Ishikawa (cell line): ENCODE measurements at regions not wholly inside any gene's neighbourhood (a gene's known extent, or its start where the extent isn't known, plus 50 kb on each side); places are given as distances from the start of the nearest gene placed in this dataset.

Experiments
- CEBPB ChIP-seq: IDR thresholded peaks from 2 replicates; pipeline ENCODE4 v1.6.1; 2012
- CREB1 ChIP-seq: IDR thresholded peaks from 2 replicates; pipeline ENCODE4 v1.6.1; 2012; ENCODE audit warnings: low read depth
- EGR1 ChIP-seq: IDR thresholded peaks from 2 replicates; pipeline ENCODE4 v1.6.1; 2012
- EP300 ChIP-seq: IDR thresholded peaks from 2 replicates; pipeline ENCODE4 v1.6.1; 2012; ENCODE audit warnings: borderline replicate concordance
- FOXM1 ChIP-seq: IDR thresholded peaks from 2 replicates; pipeline ENCODE4 v1.6.1; 2012; ENCODE audit warnings: low read depth, borderline replicate concordance
- MAX ChIP-seq: IDR thresholded peaks from 2 replicates; pipeline ENCODE4 v1.6.1; 2012
- NFIC ChIP-seq: IDR thresholded peaks from 2 replicates; pipeline ENCODE4 v1.6.1; 2012
- RAD21 ChIP-seq: IDR thresholded peaks from 2 replicates; pipeline ENCODE4 v1.6.1; 2012; ENCODE audit warnings: low read depth
- TAF1 ChIP-seq: IDR thresholded peaks from 2 replicates; pipeline ENCODE4 v1.6.1; 2012; ENCODE audit warnings: low read depth, mild to moderate bottlenecking
- TCF12 ChIP-seq: IDR thresholded peaks from 2 replicates; pipeline ENCODE4 v1.6.1; 2012; ENCODE audit warnings: low read depth
- TEAD4 ChIP-seq: IDR thresholded peaks from 2 replicates; pipeline ENCODE4 v1.6.1; 2012
- USF1 ChIP-seq: IDR thresholded peaks from 2 replicates; pipeline ENCODE4 v1.6.1; 2012
- YY1 ChIP-seq: IDR thresholded peaks from 2 replicates; pipeline ENCODE4 v1.6.1; 2012; ENCODE audit warnings: low read depth
- ZBTB7A ChIP-seq: IDR thresholded peaks from 2 replicates; pipeline ENCODE4 v1.6.1; 2012; ENCODE audit warnings: low read depth
- TF ChIP-seq, protein P1 (sequence below): IDR thresholded peaks from 2 replicates; pipeline ENCODE4 v1.6.1; 2012; ENCODE audit warnings: low read depth, mild to moderate bottlenecking

DNA sequence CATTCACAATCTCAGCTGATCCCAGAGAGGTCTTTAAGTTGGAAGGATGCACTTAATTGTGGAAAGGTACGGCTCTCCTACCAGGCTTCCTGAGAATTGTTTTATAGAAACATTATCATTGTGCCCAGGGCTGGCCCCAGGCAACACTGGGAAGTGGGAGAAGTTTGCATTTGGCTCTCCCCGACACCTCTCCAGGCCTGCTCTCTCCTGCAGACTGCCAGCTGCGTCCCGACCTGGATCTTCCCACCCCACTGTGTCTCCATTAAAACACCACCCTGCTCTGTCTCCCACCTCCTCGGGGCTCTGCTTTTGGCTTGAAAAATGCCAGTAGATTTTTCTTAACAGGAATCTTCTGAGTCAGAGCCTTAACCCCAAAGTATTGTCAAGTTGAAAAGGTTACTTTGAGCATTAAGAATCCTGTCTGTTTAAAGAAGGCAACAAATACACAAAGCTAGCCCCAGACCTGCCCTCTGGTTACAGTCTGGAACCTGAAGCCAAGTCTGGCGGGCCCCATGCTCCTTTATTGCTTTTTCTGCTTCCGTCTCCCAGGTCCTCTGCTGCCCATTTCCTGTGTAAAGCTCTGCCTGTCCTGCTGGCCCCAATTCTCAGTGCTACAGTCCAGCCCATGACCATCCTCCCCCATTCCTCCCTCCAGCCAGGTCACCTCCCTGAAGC is 530.2 kb downstream of the SOX6 start:
- TF ChIP-seq YY1 (no peak), RAD21 (no peak), TAF1 (no peak), MAX (no peak), EGR1 (no peak), TCF12 (no peak), FOXM1 (no peak), USF1 (no peak), TEAD4 (no peak)
- TF ChIP-seq, protein P1, sequence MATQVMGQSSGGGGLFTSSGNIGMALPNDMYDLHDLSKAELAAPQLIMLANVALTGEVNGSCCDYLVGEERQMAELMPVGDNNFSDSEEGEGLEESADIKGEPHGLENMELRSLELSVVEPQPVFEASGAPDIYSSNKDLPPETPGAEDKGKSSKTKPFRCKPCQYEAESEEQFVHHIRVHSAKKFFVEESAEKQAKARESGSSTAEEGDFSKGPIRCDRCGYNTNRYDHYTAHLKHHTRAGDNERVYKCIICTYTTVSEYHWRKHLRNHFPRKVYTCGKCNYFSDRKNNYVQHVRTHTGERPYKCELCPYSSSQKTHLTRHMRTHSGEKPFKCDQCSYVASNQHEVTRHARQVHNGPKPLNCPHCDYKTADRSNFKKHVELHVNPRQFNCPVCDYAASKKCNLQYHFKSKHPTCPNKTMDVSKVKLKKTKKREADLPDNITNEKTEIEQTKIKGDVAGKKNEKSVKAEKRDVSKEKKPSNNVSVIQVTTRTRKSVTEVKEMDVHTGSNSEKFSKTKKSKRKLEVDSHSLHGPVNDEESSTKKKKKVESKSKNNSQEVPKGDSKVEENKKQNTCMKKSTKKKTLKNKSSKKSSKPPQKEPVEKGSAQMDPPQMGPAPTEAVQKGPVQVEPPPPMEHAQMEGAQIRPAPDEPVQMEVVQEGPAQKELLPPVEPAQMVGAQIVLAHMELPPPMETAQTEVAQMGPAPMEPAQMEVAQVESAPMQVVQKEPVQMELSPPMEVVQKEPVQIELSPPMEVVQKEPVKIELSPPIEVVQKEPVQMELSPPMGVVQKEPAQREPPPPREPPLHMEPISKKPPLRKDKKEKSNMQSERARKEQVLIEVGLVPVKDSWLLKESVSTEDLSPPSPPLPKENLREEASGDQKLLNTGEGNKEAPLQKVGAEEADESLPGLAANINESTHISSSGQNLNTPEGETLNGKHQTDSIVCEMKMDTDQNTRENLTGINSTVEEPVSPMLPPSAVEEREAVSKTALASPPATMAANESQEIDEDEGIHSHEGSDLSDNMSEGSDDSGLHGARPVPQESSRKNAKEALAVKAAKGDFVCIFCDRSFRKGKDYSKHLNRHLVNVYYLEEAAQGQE = no peak

GRCh38 chr11:15826826-15827225 is 529.5 kb downstream of the SOX6 start:
- TF ChIP-seq RAD21 (peak; percentile 90), YY1 (no peak)

- TF ChIP-seq NFIC = no peak
- no peak for TF ChIP-seq MAX
- no peak for TF ChIP-seq EP300
- TF ChIP-seq, protein P1 = no peak
- TF ChIP-seq CREB1 = no peak
- TF ChIP-seq TEAD4 = no peak
- no peak for TF ChIP-seq EGR1
- TF ChIP-seq TAF1 = no peak
- TF ChIP-seq ZBTB7A = no peak
- no peak for TF ChIP-seq CEBPB
- no peak for TF ChIP-seq FOXM1
- no peak for TF ChIP-seq TCF12
- TF ChIP-seq YY1 = no peak
- TF ChIP-seq USF1 = no peak
- TF ChIP-seq RAD21 = no peak
These were observed 528.0 kb downstream of the SOX6 start for GRCh38 chr11:15828215-15828853.

DNA sequence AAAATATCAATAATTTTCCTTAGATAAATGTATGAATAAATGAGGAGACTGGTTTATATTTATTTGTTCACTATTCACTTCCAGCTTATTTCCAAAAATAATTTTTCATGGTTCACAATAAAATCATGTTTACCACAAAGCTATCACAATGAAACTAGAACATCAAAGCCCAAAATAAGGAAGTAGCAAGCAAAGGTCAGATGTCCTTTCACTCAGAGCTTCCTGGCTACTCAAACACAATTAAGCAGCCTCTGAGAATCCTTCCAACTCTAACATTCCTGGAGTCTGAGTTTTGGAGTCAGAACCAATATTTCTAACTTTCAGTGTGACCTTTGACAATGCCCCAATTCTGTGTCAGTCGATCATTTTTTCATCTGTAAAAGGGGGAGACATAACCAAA is 527.0 kb downstream of the SOX6 start:
- TF ChIP-seq, protein P1 = no peak
- TF ChIP-seq TCF12 (no peak), MAX (no peak), NFIC (no peak), TEAD4 (no peak), ZBTB7A (no peak), USF1 (no peak), TAF1 (no peak), FOXM1 (no peak), RAD21 (no peak), EP300 (no peak), CREB1 (no peak), YY1 (no peak), CEBPB (no peak), EGR1 (no peak)
